Adrenal gland (tissue), 5 donors: ENCODE measurements at regions not wholly inside any gene's neighbourhood (a gene's known extent, or its start where the extent isn't known, plus 50 kb on each side); places are given as distances from the start of the nearest gene placed in this dataset.

Source experiments
- CTCF ChIP-seq, 6 experiments: fragments of 450-650 bp in 4 of 6; fragments of 200-600 bp in 2 of 6; sonication (generic) in 1 of 6; IDR thresholded peaks; 1 replicate in 5 of 6; 2 replicates in 1 of 6; pipeline versions ENCODE4 v1.5.1 to v1.8.0; 2016 to 2021; ENCODE audit warnings: antibody characterized with exemption in 6 of 6, mild to moderate bottlenecking in 2 of 6, moderate library complexity in 1 of 6
- POLR2A ChIP-seq, 2 donors: fragments of 450-650 bp; IDR thresholded peaks; one replicate each; pipeline ENCODE4 v1.6.1; 2017; ENCODE audit warnings: antibody characterized with exemption in 2 of 2, mild to moderate bottlenecking in 2 of 2, moderate library complexity in 1 of 2
- donor health status: DM: no; HTN: no; CAD: no.

- TF ChIP-seq POLR2A (IDR thresholded peaks at IDR 0.05) (no peak), CTCF (IDR thresholded peaks at IDR 0.05) (no peak)
Observed at GRCh38 chrX:3526731-3527130, 180.3 kb upstream of the MXRA5 start.
